ENCODE measurements at regions not wholly inside any gene's neighbourhood (a gene's known extent, or its start where the extent isn't known, plus 50 kb on each side); places are given as distances from the start of the nearest gene placed in this dataset.

- no peak for TF ChIP-seq EZH2 (IDR thresholded peaks at IDR 0.05)
- TF ChIP-seq POLR2AphosphoS5 (IDR thresholded peaks at IDR 0.05; ENCODE audit: borderline replicate concordance, low read depth, low read length) = no peak
These were observed 129.7 kb upstream of the GSE1 start for GRCh38 chr16:85483424-85483823.
